ENCODE measurements at regions not wholly inside any gene's neighbourhood (a gene's known extent, or its start where the extent isn't known, plus 50 kb on each side); places are given as distances from the start of the nearest gene placed in this dataset.

DNA sequence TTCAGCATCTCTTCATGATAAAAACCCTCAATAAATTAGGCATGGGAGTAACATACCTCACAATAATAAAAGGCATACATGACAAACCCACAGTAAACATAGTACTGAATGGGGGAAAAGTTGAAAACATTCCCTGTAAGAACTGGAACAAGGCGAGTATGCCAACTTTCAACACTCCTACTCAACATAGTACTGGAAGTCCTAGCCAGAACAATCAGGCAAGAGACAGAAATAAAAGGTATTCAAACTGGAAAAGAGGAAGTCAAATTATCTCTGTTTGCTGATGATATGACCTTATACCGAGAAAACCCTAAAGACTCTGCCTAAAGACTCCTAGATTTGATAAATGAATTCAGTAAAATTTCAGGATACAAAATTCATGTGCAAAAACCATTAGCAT, 167.6 kb downstream of the TMEM38B start:
- no peak for DNase-seq

DNA sequence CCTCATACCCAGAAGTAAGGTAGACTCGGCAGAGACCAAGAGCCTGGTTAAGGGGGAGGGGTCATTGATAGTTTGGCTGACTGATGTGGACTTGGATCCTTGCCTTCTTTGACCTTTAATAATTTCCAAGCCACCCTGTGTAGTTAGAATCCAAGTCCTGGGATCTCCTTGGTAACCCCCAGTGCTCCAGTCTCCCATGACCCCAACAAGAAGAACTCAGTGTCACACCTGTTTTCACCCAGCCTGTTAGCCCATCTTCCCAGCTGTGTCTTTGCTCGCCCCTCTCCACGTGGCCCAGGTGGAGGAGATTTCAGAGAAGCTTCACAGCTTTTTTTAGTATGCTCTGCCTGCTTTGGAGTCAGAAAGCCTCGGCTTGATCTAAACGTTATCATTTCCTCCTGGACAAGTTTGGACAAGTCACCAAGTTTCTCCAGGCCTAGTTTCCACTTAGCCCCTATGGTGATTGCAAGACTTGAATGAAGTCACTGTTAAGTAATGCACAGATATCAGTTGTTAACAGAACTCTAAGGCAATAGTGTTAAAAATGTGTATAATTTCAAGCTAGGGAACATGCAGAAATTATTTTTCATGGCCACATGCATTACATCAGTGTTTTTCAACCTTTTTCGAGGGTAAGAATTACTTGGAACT, 170.0 kb downstream of the TMEM38B start:
- no peak for DNase-seq

GRCh38 chr9:105865285-105865684, 170.9 kb downstream of the TMEM38B start:
- DNase-seq = no peak

DNA sequence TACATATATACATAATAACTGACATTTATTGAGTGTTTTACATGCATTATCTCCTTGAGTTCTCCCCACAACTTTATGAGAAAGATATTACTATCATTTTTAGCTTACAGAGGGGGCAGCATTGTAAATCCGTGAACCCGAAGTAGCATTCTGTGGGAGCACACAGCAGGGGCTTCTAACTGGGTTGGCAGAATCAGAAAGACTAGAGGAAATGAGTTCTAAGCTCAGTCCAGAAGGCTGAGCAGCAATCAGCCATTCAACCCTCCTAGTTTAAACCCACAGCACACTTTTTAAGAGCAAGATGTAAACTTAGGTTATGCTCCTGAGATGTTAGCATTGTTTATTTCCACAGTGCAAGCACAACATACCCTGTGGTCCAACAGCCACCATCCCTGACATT, 177.2 kb downstream of the TMEM38B start:
- no peak for DNase-seq

- DNase-seq = no peak
Observed at GRCh38 chr9:105873801-105874200, 179.5 kb downstream of the TMEM38B start.

- DNase-seq = no peak
Observed at GRCh38 chr9:105877721-105878120, 183.4 kb downstream of the TMEM38B start.

- DNase-seq = no peak
Observed at GRCh38 chr9:105879181-105879580, 184.8 kb downstream of the TMEM38B start.

DNA sequence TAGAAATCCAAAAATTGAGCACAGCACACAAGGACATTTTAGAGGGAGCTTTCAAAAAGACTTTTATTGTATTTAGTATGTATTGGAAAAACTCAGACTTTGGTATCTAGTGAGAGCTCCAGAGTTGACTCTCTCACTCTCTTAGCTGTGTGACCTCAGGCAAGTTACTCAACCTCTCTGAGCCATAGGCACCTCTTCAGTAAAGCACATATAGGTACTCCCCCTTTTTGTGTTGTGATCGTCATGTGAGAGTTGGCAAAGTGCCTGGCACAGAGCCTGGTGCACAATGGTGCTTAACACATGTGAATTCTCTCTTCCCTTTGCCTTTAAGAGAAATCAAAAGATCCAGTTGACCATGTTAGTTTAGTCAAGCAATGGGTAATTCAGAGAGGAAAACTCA, 186.2 kb downstream of the TMEM38B start:
- DNase-seq = no peak

DNA sequence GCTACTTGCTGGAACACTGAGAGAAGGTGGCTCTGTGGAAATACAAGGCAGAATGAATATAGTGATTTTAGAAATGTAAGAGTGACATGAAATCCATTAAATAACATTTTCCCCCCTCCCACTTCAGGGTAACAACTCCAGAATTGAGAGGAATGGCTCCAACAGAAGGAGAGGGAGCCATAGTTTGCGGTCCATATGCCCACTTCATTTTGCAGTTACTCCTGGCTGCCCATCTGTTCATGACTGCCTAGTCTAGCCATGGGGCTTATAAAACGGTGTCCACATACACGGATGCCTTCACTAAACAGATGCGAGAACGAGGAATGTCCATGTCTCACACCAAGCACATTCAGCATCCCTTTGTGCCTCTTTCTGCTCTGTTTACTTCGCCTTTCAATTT, 186.7 kb downstream of the TMEM38B start:
- DNase-seq = no peak

DNA sequence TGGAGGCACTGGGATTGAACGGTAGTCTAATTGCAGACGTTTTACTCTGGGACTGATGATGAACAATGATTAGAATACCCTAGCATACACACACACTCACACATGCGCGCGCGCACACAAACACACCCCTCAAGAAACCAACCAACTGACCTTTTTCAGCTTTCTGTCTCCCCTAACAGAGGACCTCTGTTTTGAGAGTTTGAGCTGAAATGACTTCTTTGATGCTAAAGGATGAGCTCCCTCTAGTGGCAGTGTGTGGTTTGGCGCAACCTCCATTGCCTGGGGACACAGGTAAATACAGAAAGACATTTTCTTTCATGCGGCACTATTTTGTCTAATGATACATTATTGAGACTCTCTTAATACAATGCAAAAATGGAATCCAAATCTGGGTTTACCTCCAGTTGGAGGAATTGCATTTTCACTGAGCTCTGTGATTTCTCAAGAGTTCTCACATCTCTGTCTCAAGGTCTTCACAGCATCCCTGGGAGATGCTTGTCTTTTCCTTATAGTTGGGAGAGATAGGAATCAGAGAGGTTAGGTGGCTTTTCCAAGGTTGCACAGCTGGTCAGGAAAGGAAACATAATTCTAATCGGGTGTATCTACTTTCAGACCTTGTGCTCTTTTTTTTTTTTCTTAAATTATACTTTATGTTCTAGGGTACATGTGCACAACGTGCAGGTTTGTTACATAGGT, 187.5 kb downstream of the TMEM38B start:
- peak; percentile 36 for DNase-seq

GRCh38 chr9:105883847-105884246, 189.5 kb downstream of the TMEM38B start:
- no peak for DNase-seq

DNA sequence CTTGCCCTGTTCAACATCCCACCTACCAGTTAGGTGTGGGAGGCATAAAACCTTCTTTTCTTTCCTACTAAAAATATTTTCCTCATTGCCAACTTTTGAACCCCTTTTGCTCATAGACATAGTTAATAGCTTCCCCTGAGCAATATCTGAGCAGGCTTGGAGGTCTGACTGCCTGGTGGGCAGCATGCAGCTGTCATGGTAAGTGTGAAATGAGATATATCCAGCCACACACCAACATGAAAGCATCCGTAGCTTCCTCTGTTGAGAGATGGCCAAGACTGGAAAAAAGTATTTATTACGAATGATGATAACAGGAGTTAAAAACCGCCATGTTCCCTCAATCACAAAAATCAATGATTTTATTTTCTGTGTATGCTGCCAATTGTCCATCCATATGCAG, 190.1 kb downstream of the TMEM38B start:
- DNase-seq = no peak

GRCh38 chr9:105886136-105886535, 191.8 kb downstream of the TMEM38B start:
- DNase-seq = no peak

- no peak for DNase-seq
Observed at GRCh38 chr9:105887679-105888078, 193.3 kb downstream of the TMEM38B start.

DNA sequence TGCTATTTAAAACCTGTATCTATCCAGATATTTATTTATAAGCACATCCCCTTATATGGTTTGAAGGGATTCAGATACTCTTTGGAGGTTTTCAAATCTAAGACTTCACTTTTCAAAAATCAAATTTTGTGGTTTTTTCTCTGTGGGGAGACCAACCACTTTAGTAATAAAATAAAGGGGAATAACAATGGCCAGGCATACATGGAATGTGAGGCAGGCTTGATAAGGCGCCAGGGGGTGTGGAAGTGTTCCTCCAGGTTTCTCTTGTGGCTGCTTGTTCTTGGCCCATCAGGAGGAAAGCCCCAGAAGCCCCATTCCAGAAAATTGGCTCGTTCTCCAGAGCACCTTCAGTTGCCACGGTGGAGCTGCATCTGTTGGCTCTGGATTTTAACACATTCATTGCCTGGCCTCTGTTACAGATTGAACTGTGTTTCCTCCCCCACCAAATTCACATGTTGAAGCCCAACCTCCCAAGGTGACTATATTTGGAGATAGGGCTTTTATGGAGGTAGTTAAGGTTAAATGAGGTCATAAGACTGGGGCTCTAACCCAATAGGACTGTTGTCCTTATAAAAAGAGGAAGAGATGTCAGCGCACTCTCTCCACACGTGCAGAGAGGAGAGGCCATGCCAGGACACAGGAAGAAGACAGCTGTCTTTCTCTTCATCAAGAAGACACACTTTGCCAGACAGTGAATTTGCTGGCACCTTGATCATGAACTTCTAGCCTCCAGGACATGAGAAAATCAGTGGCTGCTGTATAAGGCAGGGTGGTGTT, 195.9 kb downstream of the TMEM38B start:
- DNase-seq = peak; percentile 38

- DNase-seq = no peak
Observed at GRCh38 chr9:105900123-105900522, 205.8 kb downstream of the TMEM38B start.

DNA sequence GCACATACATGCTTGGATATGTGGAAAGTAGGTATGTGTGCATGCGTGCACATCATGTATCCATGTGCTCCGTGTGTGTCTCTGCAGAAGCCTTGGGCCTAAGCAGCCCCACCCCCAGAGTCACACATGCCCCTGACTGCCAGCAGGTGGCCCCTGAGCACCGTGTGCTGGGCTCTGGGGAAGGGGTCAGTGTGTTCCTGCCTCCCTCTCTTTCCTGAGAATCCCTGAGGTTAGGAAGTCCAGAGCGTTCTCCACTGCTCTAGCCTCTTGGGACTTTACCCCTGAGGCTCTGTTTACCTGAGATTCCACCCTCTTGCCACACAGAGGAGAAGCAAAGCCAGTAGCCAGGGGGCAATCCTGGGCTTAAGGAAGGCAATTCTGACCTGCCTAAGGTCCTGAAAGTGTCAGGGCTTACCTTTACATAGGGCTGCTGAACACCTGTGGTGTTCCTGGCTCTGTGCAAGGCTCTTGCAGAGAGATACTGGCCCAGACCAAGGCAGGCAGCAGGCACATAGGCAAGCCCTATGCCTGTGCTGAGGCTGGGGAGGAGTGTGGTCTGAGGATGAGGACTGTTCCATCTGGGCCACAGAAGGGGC, 207.3 kb downstream of the TMEM38B start:
- peak; percentile 54 for DNase-seq

- DNase-seq = no peak
Observed at GRCh38 chr9:105908069-105908468, 213.7 kb downstream of the TMEM38B start.

GRCh38 chr9:105911104-105911911, 217.0 kb downstream of the TMEM38B start:
- peak; percentile 51 for DNase-seq

- DNase-seq = no peak
Observed at GRCh38 chr9:105912157-105912862, 218.0 kb downstream of the TMEM38B start.

GRCh38 chr9:105912863-105913516, 218.6 kb downstream of the TMEM38B start:
- no peak for DNase-seq

Measured in fibroblast of skin of abdomen (primary cell).